Smooth muscle cell (in vitro differentiated cells): ENCODE measurements at regions not wholly inside any gene's neighbourhood (a gene's known extent, or its start where the extent isn't known, plus 50 kb on each side); places are given as distances from the start of the nearest gene placed in this dataset.

Source experiments
- DNase-seq: peaks from one replicate; lab custom pipeline; 2025; ENCODE audit not compliant: unreplicated experiment; lab: John Stamatoyannopoulos, UW
- H2AFZ ChIP-seq: fragments of 200-600 bp; sonication (generic); 2 replicates; pipeline ENCODE4 v1.6.0; 2016; ENCODE audit warnings: antibody characterized with exemption, low read depth, mild to moderate bottlenecking
- H3F3A ChIP-seq: fragments of 200-600 bp; sonication (generic); 2 replicates; pipeline ENCODE4 v1.6.0; 2017; ENCODE audit warnings: antibody characterized with exemption, low read depth
- H3K27ac ChIP-seq: fragments of 200-600 bp; sonication (generic); 2 replicates; pipeline ENCODE4 v1.5.1; 2016; ENCODE audit warnings: low read depth, mild to moderate bottlenecking
- H3K27me3 ChIP-seq: fragments of 200-600 bp; sonication (generic); 2 replicates; pipeline ENCODE4 v1.6.1; 2016; ENCODE audit warnings: low read depth, mild to moderate bottlenecking
- H3K36me3 ChIP-seq: fragments of 200-600 bp; sonication (generic); 2 replicates; pipeline ENCODE4 v1.5.1; 2016; ENCODE audit warnings: low read depth
- H3K4me1 ChIP-seq: fragments of 200-600 bp; sonication (generic); 2 replicates; pipeline ENCODE4 v1.5.1; 2016; ENCODE audit warnings: low read depth
- H3K4me2 ChIP-seq: fragments of 200-600 bp; sonication (generic); 2 replicates; pipeline ENCODE4 v1.6.0; 2016; ENCODE audit warnings: mild to moderate bottlenecking
- H3K4me3 ChIP-seq: fragments of 200-600 bp; sonication (generic); 2 replicates; pipeline ENCODE4 v1.5.1; 2016; ENCODE audit warnings: mild to moderate bottlenecking
- H3K79me2 ChIP-seq: fragments of 200-600 bp; sonication (generic); 2 replicates; pipeline ENCODE4 v1.6.0; 2016; ENCODE audit warnings: low read depth, mild to moderate bottlenecking
- H3K9ac ChIP-seq: fragments of 200-600 bp; sonication (generic); 2 replicates; pipeline ENCODE4 v1.6.0; 2016; ENCODE audit warnings: low read depth
- H3K9me3 ChIP-seq: fragments of 200-600 bp; sonication (generic); replicated peaks from 2 replicates; pipeline ENCODE4 v1.5.1; 2016; ENCODE audit warnings: low read depth
- H4K20me1 ChIP-seq: fragments of 200-600 bp; sonication (generic); 2 replicates; pipeline ENCODE4 v1.6.0; 2016; ENCODE audit warnings: low read depth
- CTCF ChIP-seq: fragments of 200-600 bp; sonication (generic); IDR thresholded peaks from 2 replicates; pipeline ENCODE4 v1.5.1; 2017; ENCODE audit warnings: borderline replicate concordance, mild to moderate bottlenecking, antibody characterized with exemption; ENCODE audit not compliant: insufficient read depth, poor library complexity, severe bottlenecking
- WGBS: methylation state at CpG from one replicate; pipeline ENCODE4 v1.1.7; 2016; ENCODE audit warnings: low lambda C conversion rate; 5-methylcytosine and 5-hydroxymethylcytosine counted together

- H3F3A ChIP-seq = no peaks in the 10 kb centered on the region
Observed at GRCh38 chr3:3636815-3637214, 162.4 kb upstream of the LRRN1 start.

GRCh38 chr3:3635109-3635508, 164.1 kb upstream of the LRRN1 start:
- H3K4me1 ChIP-seq = no peaks in the 10 kb centered on the region
- 50% methylated on average over 1 of the region's 1 CpG for WGBS
- TF ChIP-seq CTCF = no peak

More at GRCh38 chr3:3636815-3637214, 162.4 kb upstream of the LRRN1 start:
- no peaks in the 10 kb centered on the region for H4K20me1 ChIP-seq
- TF ChIP-seq CTCF = no peak
- WGBS = 52% methylated on average over 2 of the region's 2 CpGs
- H3K36me3 ChIP-seq = no peaks in the 10 kb centered on the region
- H3K4me3 ChIP-seq = no peak overlapping the region
- no peak overlapping the region for H3K27ac ChIP-seq
- DNase-seq = no peak
- H3K9ac ChIP-seq = no peak overlapping the region
- H3K27me3 ChIP-seq = no peaks in the 10 kb centered on the region
- no peaks in the 10 kb centered on the region for H3K79me2 ChIP-seq
- no peak overlapping the region for H2AFZ ChIP-seq
- no peaks in the 10 kb centered on the region for H3K4me1 ChIP-seq
- H3K9me3 ChIP-seq = no peaks in the 10 kb centered on the region
- no peak overlapping the region for H3K4me2 ChIP-seq

GRCh38 chr3:3634326-3634725, 164.9 kb upstream of the LRRN1 start:
- no peaks in the 10 kb centered on the region for H4K20me1 ChIP-seq
- no peak overlapping the region for H3K4me3 ChIP-seq
- H3K9ac ChIP-seq = no peak overlapping the region
- 90% methylated on average over 6 of the region's 6 CpGs for WGBS
- H3K36me3 ChIP-seq = no peaks in the 10 kb centered on the region
- H2AFZ ChIP-seq = no peak overlapping the region
- DNase-seq = no peak
- H3F3A ChIP-seq = no peaks in the 10 kb centered on the region
- H3K27ac ChIP-seq = no peak overlapping the region
- TF ChIP-seq CTCF = no peak
- no peak overlapping the region for H3K4me2 ChIP-seq
- H3K9me3 ChIP-seq = no peaks in the 10 kb centered on the region
- H3K79me2 ChIP-seq = no peaks in the 10 kb centered on the region
- H3K4me1 ChIP-seq = no peaks in the 10 kb centered on the region
- no peaks in the 10 kb centered on the region for H3K27me3 ChIP-seq

More at GRCh38 chr3:3635109-3635508, 164.1 kb upstream of the LRRN1 start:
- no peaks in the 10 kb centered on the region for H4K20me1 ChIP-seq
- no peaks in the 10 kb centered on the region for H3K9me3 ChIP-seq
- H3K9ac ChIP-seq = no peak overlapping the region
- H3F3A ChIP-seq = no peaks in the 10 kb centered on the region
- no peaks in the 10 kb centered on the region for H3K36me3 ChIP-seq
- no peak overlapping the region for H3K4me3 ChIP-seq
- H3K79me2 ChIP-seq = no peaks in the 10 kb centered on the region
- DNase-seq = no peak
- H3K4me2 ChIP-seq = no peak overlapping the region
- H3K27ac ChIP-seq = no peak overlapping the region
- no peak overlapping the region for H2AFZ ChIP-seq
- no peaks in the 10 kb centered on the region for H3K27me3 ChIP-seq

- DNase-seq = no peak
Observed at GRCh38 chr3:3633761-3634160, 165.5 kb upstream of the LRRN1 start.

More at GRCh38 chr3:3633761-3634160, 165.5 kb upstream of the LRRN1 start:
- no peak overlapping the region for H3K27ac ChIP-seq
- no peaks in the 10 kb centered on the region for H3K9me3 ChIP-seq
- no peaks in the 10 kb centered on the region for H3K79me2 ChIP-seq
- H3K4me1 ChIP-seq = no peaks in the 10 kb centered on the region
- H3K4me2 ChIP-seq = no peak overlapping the region
- 78% methylated on average over 2 of the region's 2 CpGs for WGBS
- no peak for TF ChIP-seq CTCF
- H4K20me1 ChIP-seq = no peaks in the 10 kb centered on the region
- no peak overlapping the region for H3K9ac ChIP-seq
- no peak overlapping the region for H3K4me3 ChIP-seq
- H3K27me3 ChIP-seq = no peaks in the 10 kb centered on the region
- H3F3A ChIP-seq = no peaks in the 10 kb centered on the region
- H2AFZ ChIP-seq = no peak overlapping the region
- H3K36me3 ChIP-seq = no peaks in the 10 kb centered on the region
